HCT116 (cell line): ENCODE measurements at regions not wholly inside any gene's neighbourhood (a gene's known extent, or its start where the extent isn't known, plus 50 kb on each side); places are given as distances from the start of the nearest gene placed in this dataset.

Experiments used
- ATAC-seq: fragments of 200-7000 bp; cut with Tn5 transposase; 2 replicates; pipeline ENCODE4 v1.9.1; 2020; ENCODE audit warnings: mild to moderate bottlenecking, moderate library complexity
- BruUV-seq: library from RNA; stranded (reverse); fragments of 400-500 nt; replicated peaks from 2 replicates; lab custom pipeline; 2021; lab: Mats Ljungman, UMichigan
- CTCF ChIA-PET: fragments of 300-600 bp; sonication (Branson Sonifier 250); formaldehyde crosslinking; loops from one replicate; lab custom pipeline; 2021; ENCODE audit warnings: antibody characterized with exemption; lab: Charles Lee
- POLR2A ChIA-PET: fragments of 300-600, 350-600 bp; sonication (Branson Sonifier 250); formaldehyde crosslinking; loops from one replicate; lab custom pipeline; 2021; ENCODE audit warnings: antibody characterized with exemption; lab: Charles Lee
- RAD21 ChIA-PET, 2 experiments: fragments of 300-600 bp; sonication (Branson Sonifier 250); formaldehyde crosslinking; loops; one replicate each; lab custom pipeline; 2023; ENCODE audit warnings: low total read pairs in 2 of 2; ENCODE audit not compliant: uncharacterized antibody in 2 of 2, unreplicated experiment in 2 of 2, low non-redundant PET in 1 of 2; lab: Charles Lee
- DNase-seq: peaks from one replicate; pipeline ENCODE4 v3.0.0-alpha.2; 2010; ENCODE audit warnings: low read depth, low spot score
- H2AFZ ChIP-seq: fragments of 200-600 bp; shearing (Covaris generic), sonication (generic); 2 replicates; pipeline ENCODE4 v1.6.1; 2017; ENCODE audit warnings: low read depth, mixed run types, mixed read lengths, antibody characterized with exemption, low read length; ENCODE audit not compliant: poor library complexity, severe bottlenecking
- H3K27ac ChIP-seq: 2 replicates; pipeline ENCODE4 v1.5.1; 2012; ENCODE audit warnings: low read depth, low read length
- H3K27me3 ChIP-seq: fragments of 200-600 bp; sonication (generic); 2 replicates; pipeline ENCODE4 v1.6.1; 2016; ENCODE audit warnings: mixed run types, low read length, mixed read lengths; ENCODE audit not compliant: insufficient read depth
- H3K36me3 ChIP-seq, 2 experiments: fragments of 200-500 bp in 1 of 2; fragments of 200-600 bp in 1 of 2; sonication (Bioruptor generic) in 1 of 2; sonication (generic) in 1 of 2; 2 replicates each; pipeline versions ENCODE4 v1.5.1 to v1.6.1; 2014 to 2016; ENCODE audit warnings: low read length in 2 of 2, inconsistent platforms in 1 of 2, mixed read lengths in 1 of 2, mixed run types in 1 of 2; ENCODE audit not compliant: insufficient read depth in 2 of 2, control insufficient read depth in 1 of 2
- H3K4me1 ChIP-seq, 2 experiments: fragments of 200-600 bp in 1 of 2; sonication (generic) in 1 of 2; 2 replicates each; pipeline versions ENCODE4 v1.5.1 to v1.6.1; 2012 to 2017; ENCODE audit warnings: low read length in 2 of 2, inconsistent platforms in 1 of 2, mild to moderate bottlenecking in 1 of 2, mixed read lengths in 1 of 2, mixed run types in 1 of 2, moderate library complexity in 1 of 2; ENCODE audit not compliant: insufficient read depth in 2 of 2, control insufficient read depth in 1 of 2
- H3K4me2 ChIP-seq: fragments of 200-600 bp; sonication (generic); 2 replicates; pipeline ENCODE4 v1.6.1; 2017; ENCODE audit warnings: mixed run types, low read length, mixed read lengths
- H3K4me3 ChIP-seq, 2 experiments: fragments of 200-600 bp in 1 of 2; sonication (generic) in 1 of 2; replicated peaks in 1 of 2; 2 replicates each; pipeline ENCODE4 v1.5.1; 2011 to 2016; ENCODE audit warnings: low read length in 2 of 2, control low read depth in 1 of 2, low read depth in 1 of 2, mild to moderate bottlenecking in 1 of 2, mixed read lengths in 1 of 2, mixed run types in 1 of 2
- H3K79me2 ChIP-seq: fragments of 200-600 bp; sonication (generic); 2 replicates; pipeline ENCODE4 v1.6.1; 2017; ENCODE audit warnings: mild to moderate bottlenecking, mixed run types, low read length, moderate library complexity, mixed read lengths; ENCODE audit not compliant: insufficient read depth
- H3K9ac ChIP-seq: fragments of 200-600 bp; sonication (generic); 2 replicates; pipeline ENCODE4 v1.6.1; 2016; ENCODE audit warnings: low read length, mixed read lengths
- H3K9me2 ChIP-seq: fragments of 200-600 bp; sonication (generic), shearing (Covaris generic); 2 replicates; pipeline ENCODE4 v1.6.1; 2017; ENCODE audit warnings: mixed run types, mild to moderate bottlenecking, moderate library complexity; ENCODE audit not compliant: insufficient read depth
- H3K9me3 ChIP-seq, 2 experiments: fragments of 200-500 bp in 1 of 2; fragments of 200-600 bp in 1 of 2; sonication (Bioruptor generic) in 1 of 2; sonication (generic) in 1 of 2; 2 replicates each; pipeline ENCODE4 v1.6.1; 2014 to 2017; ENCODE audit warnings: low read length in 2 of 2, mixed read lengths in 2 of 2, inconsistent platforms in 1 of 2, low read depth in 1 of 2, mild to moderate bottlenecking in 1 of 2, mixed run types in 1 of 2, moderate library complexity in 1 of 2; ENCODE audit not compliant: control insufficient read depth in 1 of 2, insufficient read depth in 1 of 2
- H4K20me1 ChIP-seq: fragments of 200-600 bp; sonication (generic), shearing (Covaris generic); 2 replicates; pipeline ENCODE4 v1.6.1; 2017; ENCODE audit warnings: mixed run types, mild to moderate bottlenecking, moderate library complexity; ENCODE audit not compliant: insufficient read depth
- CBX3 ChIP-seq: IDR thresholded peaks from 2 replicates; pipeline ENCODE4 v1.6.1; 2012; ENCODE audit warnings: low read depth
- CTCF ChIP-seq, 3 experiments: fragments of 200-600 bp in 1 of 3; sonication (generic) in 1 of 3; IDR thresholded peaks in 2 of 3; conservative IDR thresholded peaks in 1 of 3; 2 replicates each; pipeline ENCODE4 v1.5.1; 2012 to 2017; ENCODE audit warnings: low read depth in 2 of 3, low read length in 2 of 3, antibody characterized with exemption in 1 of 3, borderline replicate concordance in 1 of 3, control low read depth in 1 of 3, mild to moderate bottlenecking in 1 of 3, mixed read lengths in 1 of 3, mixed run types in 1 of 3, moderate library complexity in 1 of 3; ENCODE audit not compliant: insufficient read depth in 1 of 3
- REST ChIP-seq: IDR thresholded peaks from 2 replicates; pipeline ENCODE4 v1.6.1; 2012; ENCODE audit warnings: low read depth
- intact Hi-C: fragments of 100-400 bp; cut with micrococcal nuclease; formaldehyde crosslinking; loops from 2 replicates; pipeline ENCODE4 v1.10.0; 2022

DNA sequence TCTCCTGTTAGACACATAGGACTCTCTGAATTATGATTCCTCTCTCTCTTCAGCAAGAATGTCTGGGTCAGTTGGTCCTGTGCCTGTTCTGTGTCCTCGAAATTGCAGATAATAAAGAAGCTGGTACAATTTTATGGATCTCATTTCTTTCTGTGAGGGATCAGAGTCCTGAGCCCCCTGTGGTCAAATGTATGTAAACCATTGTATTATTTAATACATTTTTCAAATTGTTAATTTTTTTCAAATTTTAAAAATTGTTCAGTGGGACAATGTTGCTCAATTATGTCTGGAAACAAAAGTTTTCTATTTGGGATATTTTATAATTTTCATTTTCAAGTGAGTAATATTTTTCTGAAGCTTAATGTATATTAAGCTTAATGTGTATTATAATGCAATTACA, 513.5 kb downstream of the CCER1 start:
- CTCF ChIA-PET, result no interaction called here
- intact Hi-C loops, result no loop called here
- Histone ChIP-seq H3K9ac (no peak overlapping the region), H3K4me2 (no peak overlapping the region), H3K4me3 (no peak overlapping the region), H2AFZ (no peak overlapping the region), H3K36me3 (no peaks in the 10 kb centered on the region), H3K79me2 (no peaks in the 10 kb centered on the region), H3K27me3 (no peaks in the 10 kb centered on the region), H3K4me1 (no peaks in the 10 kb centered on the region), H3K9me2 (no peaks in the 10 kb centered on the region; the same call in 1 of the 2 replicates), H3K9me3 (no peaks in the 10 kb centered on the region), H4K20me1 (no peaks in the 10 kb centered on the region), H3K27ac (no peak overlapping the region)
- TF ChIP-seq CBX3 (no peak), REST (no peak), CTCF (IDR thresholded peaks at IDR 0.05 in 2 of 3, conservative IDR thresholded peaks at IDR 0.05 in 1 of 3; ENCODE audit: borderline replicate concordance in 1 of 3, insufficient read depth in 1 of 3, low read depth in 2 of 3, low read length in 2 of 3) (0 out of 6 replicates have a peak, but pooled peaks of 1 of the 3 experiments have one; percentile 8)
- RAD21 ChIA-PET, result no interaction called here
- no TSS peak for BruUV-seq
- DNase-seq (no peak), ATAC-seq (no peak)
- POLR2A ChIA-PET, result no interaction called here
